D721Med (cell line): ENCODE measurements at regions not wholly inside any gene's neighbourhood (a gene's known extent, or its start where the extent isn't known, plus 50 kb on each side); places are given as distances from the start of the nearest gene placed in this dataset.
"Not testable (repeated sequence)": the region's sequence is repeated elsewhere in the genome, so short reads cannot be mapped to it uniquely, and the experiment has no call there.

Experiments used
- DNase-seq: peaks from one replicate; pipeline ENCODE4 v3.0.0; 2011; ENCODE audit warnings: low spot score; ENCODE audit not compliant: insufficient read length
- FAIRE-seq: peaks from 2 replicates; lab custom pipeline; 2011; peaks lifted over from hg19 to GRCh38; lab: Jason Lieb, UNC
- TF ChIP-seq, protein P1 (sequence below): IDR thresholded peaks from 2 replicates; pipeline ENCODE4 v1.5.1; 2012; ENCODE audit warnings: mild to moderate bottlenecking, control low read depth; ENCODE audit not compliant: insufficient read depth; ENCODE audit errors: missing control alignments

DNA sequence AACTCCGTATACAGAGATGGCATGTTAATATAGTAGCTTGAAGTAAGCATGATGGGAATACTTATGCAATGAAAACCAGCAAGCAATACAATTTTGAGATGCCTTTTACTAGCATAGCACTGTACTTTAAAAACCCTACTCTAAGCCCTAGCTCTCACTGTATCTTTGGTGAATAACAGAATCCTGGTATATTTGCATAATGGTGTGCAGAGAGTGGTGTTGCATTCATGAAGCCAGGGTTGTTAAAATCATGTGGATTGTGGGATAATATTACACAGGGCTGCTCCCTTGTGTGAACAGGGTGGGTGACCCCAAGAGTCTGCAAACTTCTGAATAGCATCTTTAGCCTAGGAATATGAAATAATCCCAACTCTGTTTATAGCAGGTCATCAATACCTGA is 105.2 kb upstream of the BMP2 start:
- TF ChIP-seq, protein P1, sequence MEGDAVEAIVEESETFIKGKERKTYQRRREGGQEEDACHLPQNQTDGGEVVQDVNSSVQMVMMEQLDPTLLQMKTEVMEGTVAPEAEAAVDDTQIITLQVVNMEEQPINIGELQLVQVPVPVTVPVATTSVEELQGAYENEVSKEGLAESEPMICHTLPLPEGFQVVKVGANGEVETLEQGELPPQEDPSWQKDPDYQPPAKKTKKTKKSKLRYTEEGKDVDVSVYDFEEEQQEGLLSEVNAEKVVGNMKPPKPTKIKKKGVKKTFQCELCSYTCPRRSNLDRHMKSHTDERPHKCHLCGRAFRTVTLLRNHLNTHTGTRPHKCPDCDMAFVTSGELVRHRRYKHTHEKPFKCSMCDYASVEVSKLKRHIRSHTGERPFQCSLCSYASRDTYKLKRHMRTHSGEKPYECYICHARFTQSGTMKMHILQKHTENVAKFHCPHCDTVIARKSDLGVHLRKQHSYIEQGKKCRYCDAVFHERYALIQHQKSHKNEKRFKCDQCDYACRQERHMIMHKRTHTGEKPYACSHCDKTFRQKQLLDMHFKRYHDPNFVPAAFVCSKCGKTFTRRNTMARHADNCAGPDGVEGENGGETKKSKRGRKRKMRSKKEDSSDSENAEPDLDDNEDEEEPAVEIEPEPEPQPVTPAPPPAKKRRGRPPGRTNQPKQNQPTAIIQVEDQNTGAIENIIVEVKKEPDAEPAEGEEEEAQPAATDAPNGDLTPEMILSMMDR, result no peak
- no peak for FAIRE-seq

DNA sequence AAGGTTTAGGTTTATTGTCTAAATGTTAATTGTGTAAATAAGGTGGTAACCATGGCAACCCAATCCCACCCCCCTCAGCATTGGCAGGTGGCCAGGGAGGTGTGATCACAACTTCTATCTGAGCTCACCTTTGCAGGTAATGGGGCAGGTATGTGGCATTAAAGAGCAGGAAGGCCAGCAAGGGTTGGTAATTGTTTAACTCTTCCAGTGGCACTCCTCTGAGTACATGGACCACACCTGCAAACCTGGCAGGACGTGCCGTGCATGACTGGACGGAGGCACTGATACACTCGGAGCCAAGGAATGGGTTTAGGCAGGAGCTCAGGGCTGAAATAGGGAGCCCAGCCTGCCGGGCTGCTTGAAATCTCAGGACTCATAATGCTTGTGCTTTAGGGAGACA is 107.0 kb upstream of the BMP2 start:
- TF ChIP-seq, protein P1, result no peak
- no peak for FAIRE-seq
- DNase-seq, result no peak

More for the DNA sequence above, 105.2 kb upstream of the BMP2 start:
- no peak for DNase-seq

DNA sequence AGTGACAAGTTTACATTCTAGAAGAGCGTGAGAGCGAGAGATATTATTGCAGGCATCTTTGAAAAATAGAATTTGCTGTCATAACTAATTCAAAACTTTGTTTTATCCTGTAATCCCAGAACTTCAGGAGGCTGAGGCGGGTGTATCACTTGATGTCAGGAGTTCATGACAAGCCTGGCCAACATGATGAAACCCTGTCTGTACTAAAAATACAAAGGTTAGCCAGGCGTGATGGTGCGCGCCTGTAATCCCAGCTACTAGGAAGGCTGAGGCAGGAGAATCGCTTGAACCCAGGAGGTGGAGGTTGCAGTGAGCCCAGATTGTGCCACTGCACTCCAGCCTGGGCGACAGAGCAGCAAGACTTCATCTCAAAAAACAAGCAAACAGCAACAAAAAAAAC is 108.6 kb upstream of the BMP2 start:
- not testable (repeated sequence) for FAIRE-seq, DNase-seq

DNA sequence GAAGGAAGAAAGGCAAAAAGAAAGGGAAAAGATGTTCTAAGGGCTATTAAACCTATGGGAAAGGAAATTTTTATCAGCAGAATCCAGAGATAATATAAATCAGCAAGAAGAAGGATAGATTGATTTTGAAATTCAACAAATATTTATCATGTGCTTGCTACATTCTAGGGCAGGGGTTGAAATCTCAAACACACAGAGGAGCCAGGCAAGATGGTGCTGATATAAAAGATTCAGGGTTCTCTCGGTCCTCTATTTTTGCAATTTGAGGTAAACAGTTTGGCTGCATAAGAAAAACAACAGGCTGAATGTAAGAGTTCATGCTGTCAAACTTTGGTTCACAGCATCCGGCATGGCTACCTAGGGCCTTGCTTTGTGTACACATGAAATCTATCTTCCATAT is 109.6 kb upstream of the BMP2 start:
- TF ChIP-seq, protein P1, result no peak
- DNase-seq (no peak), FAIRE-seq (no peak)

DNA sequence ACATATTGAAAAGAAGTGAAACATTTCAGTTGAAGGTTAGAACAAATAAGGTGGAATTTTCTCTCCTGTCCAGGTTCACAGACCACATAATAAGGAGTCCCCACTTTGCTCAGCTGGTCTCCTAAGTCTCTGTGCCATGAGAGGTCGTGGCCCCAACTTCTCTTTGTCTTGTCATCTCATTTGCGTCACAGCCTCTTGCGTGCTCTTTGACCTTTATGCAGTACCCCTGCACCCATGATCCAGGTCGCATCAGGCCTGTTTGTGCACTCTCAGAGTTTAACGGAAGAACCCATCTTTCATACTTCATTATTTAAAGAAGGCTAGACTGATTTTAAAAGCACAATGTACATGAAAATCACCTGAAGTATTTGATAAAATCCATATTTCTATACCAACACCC is 110.4 kb upstream of the BMP2 start:
- FAIRE-seq, result no peak
- TF ChIP-seq, protein P1, result no peak
- DNase-seq, result no peak

DNA sequence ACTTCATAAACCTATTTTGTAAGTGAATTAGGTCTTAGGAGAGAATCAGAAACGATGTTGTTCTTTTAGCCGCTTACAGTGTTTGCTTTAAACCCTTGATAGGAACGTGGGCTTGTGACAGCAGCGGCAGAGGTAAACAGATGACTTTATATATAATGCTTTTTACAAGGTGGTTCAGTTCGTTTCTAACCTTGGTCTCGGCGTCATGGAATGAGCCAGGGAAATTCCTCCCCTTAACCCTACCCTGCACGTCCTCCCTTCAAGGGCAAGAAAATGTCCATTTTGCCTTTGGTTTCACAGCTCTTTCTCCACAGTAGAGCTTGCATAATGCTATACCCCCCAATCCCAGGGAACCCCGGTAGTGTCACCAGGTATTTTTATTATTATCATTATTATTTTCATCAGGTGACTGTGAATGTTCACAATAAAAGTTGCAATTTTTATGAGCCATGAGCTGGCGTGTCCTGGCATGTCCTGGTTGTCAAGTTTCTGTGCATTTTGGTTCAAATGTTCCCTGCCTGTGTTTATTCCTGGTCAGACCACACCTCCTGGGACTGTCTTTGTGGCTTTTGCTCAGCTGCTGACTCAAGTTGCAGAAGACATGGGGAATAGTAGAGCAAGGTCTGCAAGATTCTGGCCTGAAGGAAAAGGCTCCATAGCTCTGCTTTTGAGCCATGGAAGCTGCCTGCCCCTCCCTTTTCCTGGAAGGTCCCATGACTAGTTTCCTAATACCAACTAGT is 112.8 kb upstream of the BMP2 start:
- TF ChIP-seq, protein P1, result no peak
- no peak for FAIRE-seq

DNA sequence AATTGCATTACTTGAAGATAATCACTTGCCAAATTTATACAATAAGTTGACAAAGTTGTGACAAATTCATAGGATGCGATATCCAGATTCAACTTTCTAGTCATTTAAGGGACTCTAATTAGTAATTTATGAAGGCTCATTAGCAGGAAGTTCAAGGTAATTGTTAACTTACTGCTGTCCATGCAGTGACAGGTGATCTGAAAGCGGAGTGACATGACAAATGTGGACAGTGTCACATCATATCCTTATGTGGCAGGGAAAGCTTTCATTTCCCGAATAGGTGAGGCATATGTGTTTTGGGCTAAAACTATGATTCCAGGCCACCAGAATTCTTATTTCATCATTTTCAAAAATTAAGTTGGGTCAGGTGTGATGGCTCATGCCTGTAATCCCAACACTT is 115.9 kb upstream of the BMP2 start:
- TF ChIP-seq, protein P1, result no peak
- FAIRE-seq (no peak), DNase-seq (no peak)

More for the DNA sequence above, 112.8 kb upstream of the BMP2 start:
- no peak for DNase-seq
